Upper lobe of left lung (tissue), 4 donors: ENCODE measurements at regions not wholly inside any gene's neighbourhood (a gene's known extent, or its start where the extent isn't known, plus 50 kb on each side); places are given as distances from the start of the nearest gene placed in this dataset.

Experiments used
- CTCF ChIP-seq, 6 experiments: fragments of 450-650 bp in 4 of 6; fragments of 200-600 bp in 2 of 6; sonication (generic) in 2 of 6; IDR thresholded peaks; one replicate each; pipeline ENCODE4 v1.5.1; 2016 to 2019; ENCODE audit warnings: antibody characterized with exemption in 6 of 6
- POLR2A ChIP-seq, 4 donors: fragments of 450-650 bp; IDR thresholded peaks; one replicate each; pipeline ENCODE4 v1.5.1; 2016 to 2017; ENCODE audit warnings: antibody characterized with exemption in 4 of 4, mild to moderate bottlenecking in 2 of 4

- TF ChIP-seq CTCF (IDR thresholded peaks at IDR 0.05) (no peak), POLR2A (IDR thresholded peaks at IDR 0.05) (no peak)
These were observed 379.8 kb downstream of the TBC1D4 start for GRCh38 chr13:75102001-75102716.
